UCSD-AML1 (cell line): ENCODE measurements at regions not wholly inside any gene's neighbourhood (a gene's known extent, or its start where the extent isn't known, plus 50 kb on each side); places are given as distances from the start of the nearest gene placed in this dataset.
A peak's percentile ranks its signal among the peaks of the same experiment; 100 is the strongest.

ENCODE experiments used
- DNase-seq: peaks from one replicate; lab custom pipeline; 2025; ENCODE audit not compliant: unreplicated experiment; lab: John Stamatoyannopoulos, UW

DNA sequence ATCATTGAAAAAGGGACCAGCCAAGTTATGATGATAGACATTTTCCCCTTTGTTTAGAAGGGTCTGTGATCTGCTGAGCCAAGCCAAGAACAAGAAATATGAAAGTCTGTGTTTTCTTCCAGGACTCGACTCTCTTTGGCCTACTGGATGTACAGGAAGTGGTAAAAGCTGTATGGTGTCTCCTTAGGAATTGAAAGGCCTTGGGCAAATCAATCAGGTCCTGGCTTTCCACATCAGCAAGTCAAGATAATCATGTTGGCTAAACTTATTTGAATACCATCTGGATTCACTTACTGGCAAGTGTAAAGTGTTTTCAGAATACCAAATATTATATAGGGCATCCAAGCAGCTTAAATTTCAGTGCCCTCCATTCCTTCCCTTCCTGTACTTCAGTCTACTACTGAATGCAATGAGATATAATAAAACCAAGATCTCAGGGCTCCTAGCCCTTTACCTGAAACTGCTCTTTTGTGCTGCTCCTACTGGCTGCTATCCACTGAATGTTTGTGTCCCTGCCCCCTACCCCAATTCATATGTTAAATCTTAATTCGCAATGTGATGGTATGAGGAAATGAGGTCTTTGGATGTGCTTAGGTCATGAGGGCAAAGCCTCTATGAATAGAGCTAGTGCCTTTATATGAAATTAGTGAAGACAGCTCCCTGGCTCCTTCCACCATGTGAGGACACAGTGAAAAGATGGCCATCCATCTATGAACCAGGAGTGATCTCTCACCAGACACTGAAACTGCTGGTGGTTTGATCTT, 578.0 kb downstream of the SPRY1 start:
- DNase-seq = no peak

DNA sequence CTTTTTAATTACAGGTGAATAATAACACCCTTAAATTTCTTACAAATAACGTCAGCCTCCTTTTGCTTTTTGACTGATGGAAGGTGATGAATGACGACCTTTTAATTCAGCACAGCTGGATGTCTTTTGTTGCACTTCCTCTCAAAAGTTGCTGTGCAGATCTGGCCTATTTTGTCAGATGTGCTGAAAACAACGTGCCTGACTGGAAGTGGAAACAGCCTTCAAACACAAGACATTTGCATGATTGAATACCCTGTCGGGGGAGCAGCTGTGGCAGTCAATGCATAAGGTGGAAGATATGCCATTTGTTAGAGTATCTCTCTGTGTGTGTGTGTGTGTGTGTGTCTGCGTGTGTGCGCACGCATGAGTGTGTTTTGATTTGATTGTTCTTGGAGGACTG, 579.7 kb downstream of the SPRY1 start:
- DNase-seq = peak; percentile 23

DNA sequence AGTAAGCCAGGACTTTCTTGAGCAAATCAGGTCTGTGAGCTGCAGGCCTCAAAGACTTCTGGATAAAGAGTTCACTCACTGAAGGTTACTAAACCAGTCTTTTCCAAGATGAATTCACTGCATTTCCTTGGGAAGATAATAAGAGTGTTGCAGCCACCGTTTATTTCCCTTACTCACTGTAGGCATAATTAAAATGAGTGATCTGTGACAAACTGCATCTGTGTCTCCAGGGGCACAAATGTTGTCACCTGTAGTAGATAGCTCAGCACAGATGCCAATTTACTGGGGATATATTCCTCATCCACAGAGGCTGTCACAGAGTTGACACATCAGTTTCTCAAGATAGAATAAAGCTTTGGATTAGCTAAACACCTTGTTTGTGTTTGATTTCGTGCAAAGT, 580.2 kb downstream of the SPRY1 start:
- no peak for DNase-seq

DNA sequence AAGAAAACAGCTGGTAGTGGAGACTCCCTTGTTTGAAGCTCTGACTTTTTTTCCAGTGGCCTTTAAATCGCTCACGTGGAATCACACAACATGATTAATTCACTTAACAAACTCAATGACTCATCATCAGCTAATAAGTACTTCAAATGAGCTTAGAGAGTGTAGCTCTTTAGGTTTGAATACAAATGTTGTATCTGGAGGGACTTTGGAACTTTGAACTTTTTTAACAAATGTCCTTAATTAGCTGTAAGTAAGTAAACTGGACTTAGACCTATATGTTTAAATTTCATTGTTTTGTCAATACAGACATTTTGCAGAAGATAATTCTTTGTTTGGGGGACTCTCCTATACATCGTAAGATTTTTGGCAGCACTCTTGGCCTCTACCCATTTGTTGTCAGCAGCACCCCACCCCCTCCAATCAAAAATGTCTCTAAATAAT, 581.1 kb downstream of the SPRY1 start:
- no peak for DNase-seq

DNA sequence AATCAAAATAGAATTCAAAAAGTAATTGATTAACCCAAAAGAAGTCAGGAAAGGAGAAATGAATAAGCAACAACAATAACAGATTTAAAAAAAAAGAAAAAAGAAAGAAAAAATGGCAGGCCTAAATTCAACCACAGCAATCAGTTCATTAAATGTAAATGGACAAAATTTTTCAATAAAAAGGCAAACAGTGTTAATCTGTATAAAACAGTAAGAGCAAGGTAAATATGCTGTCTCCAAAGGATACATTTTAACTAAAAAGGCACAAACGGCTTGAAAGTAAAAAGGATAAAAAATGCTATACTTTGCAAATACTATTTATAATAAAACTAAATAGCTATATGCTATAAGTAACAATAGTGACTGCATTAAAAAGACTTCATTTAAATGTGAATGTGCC, 582.0 kb downstream of the SPRY1 start:
- DNase-seq = no peak

DNA sequence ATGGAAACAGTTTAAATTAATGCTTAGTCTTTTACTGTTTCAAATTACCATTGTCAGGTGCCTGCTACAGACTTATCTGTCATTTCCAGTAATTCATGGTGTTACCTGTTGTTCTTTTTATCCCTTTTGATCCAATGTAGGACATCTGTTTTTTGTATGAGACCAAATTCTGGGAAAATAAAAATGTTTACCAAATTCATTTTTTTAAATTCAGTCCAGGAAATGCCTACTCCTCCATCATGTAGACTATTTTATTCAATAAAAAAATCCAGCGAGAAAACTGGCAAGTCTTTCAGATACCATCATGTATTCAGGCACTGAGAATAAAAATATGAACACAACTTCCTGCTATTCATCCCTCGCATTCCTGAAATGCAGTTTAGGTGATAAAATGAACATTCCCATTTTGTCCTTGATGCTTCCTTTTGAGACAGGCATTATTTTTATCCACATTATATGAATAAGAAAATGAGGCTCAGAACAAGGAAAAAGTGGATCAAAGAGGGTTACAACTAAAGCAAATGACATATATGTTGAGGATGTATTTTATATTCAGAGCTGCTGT, 584.2 kb downstream of the SPRY1 start:
- no peak for DNase-seq

DNA sequence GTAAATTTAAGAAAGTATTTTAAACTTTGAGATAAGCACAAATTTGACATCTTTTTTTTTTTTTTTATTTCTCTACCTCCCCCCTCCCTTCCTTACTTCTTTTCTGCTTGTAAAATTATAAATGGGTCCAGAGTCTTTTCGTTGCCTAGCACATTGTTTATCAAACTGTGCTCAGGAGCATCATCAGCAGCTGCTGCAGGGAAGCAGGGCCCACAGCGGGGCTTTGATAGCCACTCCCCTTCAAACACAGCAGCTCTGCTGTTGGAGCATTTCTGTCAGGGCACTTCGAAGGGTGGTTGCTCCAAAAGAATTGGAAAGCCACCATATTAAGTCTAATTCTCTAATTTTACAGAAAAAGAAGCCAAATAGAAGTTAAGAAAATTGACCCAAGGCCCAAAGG, 588.3 kb downstream of the SPRY1 start:
- DNase-seq = no peak

DNA sequence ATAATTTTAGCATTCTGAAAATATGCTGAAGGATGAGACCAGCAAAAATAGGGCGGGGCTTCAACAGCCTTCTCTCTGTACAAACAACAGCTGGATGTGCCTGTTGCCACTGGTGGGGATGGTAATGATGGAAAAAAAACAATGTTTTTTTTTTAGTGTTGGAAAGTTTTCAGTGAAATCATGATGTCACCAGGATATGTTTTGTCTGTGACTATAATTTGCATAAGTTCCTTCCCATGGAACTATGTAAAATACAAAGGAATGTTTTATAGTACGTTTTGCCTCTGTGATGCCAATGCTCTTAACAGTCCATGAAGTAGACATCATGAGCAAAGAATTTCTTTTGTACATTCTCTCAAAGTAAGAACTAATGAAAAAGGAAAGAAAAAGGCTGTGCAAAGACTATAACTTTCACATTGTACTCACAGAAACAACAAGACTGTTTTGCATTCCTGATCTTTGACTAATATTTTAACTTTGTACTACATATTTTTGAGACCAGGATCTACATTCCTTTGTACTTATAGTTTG, 589.7 kb downstream of the SPRY1 start:
- DNase-seq = no peak

DNA sequence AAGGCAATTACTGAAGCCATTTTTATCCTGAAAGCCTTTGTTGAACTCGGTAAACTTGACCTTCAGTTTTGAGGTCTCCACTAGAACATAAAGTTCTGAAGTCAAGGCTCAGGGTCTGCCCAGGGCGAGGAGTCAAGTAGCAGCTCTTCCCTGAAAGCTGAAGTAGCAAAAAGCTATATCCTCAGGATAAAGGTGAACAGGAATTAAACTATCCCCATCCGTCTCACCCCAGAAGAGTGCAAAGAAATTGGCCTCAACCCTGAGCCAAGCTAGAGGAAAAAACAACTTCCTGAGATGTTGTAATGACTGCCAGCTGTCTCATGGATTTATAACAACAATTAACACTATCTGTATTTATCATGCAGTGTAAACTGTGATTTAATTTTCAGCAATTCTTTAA, 590.8 kb downstream of the SPRY1 start:
- no peak for DNase-seq

DNA sequence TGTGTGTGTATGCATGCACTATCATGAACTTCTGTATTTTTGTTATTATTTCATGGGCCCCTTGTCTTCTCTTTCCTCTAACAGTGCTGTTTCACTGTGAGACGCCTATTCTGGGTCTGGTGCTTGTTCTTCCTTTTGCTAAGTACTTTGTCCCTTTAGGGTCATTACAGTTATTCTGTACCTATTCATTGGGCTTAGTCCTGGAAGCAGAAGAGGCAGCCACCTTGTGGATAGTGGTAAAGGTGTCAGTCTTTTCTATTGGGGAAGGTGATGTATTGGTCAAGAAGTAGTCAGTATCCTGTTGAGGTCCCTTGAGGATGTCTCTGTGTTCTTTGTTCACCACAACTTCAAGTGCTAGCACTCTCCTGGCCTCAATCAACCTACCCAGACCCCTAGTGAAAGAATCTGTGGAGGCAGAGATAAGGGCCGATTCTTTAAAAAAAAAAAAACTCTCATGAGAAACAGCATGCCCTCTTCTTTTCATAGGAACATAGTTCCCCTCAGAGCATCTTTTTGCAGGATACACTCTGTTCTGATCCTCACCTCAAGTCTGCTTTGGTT, 593.8 kb downstream of the SPRY1 start:
- DNase-seq = no peak

DNA sequence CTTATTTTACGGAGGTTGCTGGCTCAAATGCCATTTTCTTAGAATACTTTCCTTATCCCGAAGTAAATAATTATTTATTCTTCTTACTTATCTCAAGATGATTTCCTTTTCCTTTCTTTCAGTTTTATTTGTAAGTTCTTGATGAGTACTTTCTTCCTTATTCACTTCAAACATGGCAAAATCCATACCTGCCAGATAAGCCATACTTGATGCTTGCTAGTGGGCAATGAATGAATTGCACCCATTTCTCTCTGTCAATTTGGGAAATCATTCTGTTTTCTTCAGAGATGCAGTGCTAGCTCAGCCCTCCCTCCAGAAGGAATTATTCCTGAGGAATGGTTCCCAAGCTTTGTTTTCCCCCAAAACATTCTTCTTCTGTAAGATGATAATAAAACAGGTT, 598.3 kb downstream of the SPRY1 start:
- DNase-seq = no peak

DNA sequence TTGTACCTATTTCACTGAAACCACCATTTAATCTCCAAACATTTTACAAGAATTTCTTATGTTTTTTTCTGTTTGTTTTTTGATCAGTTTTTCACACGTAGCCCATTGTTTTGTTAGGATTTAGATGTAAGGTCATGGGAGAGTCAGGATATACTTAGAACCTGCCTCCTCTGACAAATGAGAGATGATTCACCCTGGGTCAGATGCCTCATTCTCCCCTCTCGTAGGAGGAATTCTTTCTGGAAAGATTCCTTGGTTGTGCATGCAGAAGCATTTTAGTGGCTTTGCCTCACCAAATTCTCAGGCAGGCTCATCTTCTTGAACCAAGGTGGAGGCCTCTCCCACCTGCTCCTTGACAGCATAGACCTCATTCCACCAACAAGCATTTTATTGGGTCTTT, 599.3 kb downstream of the SPRY1 start:
- DNase-seq = no peak

DNA sequence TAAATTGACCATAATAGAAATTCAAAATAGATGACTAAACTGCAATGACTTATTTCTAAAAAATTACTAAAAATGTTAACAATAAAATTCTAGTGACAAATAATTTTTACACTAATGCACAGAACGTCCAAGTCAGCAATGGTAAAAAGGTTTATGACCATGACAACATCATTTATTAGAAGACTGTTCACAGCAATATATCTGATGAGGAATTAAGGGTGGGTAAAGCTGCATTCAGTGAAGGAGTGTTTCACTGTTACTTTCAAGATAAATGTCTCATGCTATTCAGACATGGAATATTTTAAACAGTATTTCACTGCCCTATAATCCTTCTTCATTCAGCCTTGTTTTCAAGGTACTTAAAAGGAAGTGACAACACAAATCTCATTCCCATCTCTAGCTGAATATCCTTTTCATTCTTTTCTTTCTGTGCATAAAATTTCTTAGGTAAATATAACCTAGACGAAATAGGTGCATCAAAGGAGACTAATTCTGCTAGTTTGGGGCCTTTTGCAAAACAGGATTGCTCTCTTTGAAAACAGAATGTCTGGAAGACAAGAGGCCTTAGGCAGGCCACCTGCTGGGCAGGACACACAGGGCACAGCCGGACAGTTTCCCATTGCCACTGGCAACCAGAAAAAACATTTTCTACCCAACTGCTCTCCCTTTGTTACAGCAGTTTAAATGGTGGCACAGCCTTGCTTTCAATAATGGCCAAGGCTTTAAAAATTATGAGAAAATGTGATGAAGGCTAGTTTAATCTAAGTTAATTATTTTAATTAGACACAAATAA, 600.3 kb downstream of the SPRY1 start:
- no peak for DNase-seq

DNA sequence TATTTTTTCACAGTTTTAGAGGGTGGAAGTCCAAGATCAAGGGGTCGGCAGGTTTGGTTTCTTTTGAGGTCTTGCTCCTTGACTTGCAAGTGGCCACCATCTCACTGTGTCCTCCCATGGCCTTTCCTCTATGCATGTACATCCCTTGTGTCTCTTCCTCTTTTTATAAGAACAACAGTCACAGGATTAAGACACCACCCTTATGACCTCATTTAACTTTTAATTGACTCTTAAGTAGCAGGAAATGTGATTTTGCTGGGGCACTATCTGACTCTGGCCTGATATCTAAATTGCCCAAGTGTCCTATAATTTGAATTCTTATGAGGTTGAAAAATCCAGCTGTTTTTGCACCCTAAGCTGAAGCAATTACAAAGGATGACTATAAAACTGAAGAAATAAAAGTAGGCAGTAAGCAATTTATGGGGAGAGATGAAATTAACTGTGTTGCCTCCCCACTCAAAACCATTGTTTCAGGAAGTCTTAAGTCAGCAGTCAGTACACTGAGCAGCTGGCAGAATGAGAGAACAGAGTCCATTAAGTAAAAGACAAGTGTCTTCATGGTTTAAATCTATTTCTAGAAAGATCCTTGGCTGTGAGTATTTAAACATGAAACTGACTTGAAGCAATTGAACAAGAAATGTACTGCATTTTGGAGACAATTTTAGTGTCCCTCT, 601.3 kb downstream of the SPRY1 start:
- DNase-seq = no peak

DNA sequence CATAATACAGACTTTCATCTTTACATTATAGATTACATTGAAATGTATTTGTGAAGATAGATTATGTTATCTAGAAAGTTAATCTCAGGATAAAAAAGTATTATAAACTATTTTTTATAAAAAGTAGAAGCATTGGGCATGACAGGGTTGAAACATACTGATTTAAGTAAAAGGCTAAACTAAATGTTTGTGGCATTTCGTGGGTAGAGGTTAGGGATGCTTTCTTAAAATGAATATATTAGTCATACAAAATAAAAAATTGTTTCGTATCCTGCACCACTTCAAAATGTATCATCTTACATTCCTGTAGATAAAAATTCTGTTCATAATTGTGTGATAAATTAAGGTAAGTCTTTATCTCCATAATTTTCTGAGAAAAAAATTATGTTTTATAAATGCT, 603.6 kb downstream of the SPRY1 start:
- no peak for DNase-seq

DNA sequence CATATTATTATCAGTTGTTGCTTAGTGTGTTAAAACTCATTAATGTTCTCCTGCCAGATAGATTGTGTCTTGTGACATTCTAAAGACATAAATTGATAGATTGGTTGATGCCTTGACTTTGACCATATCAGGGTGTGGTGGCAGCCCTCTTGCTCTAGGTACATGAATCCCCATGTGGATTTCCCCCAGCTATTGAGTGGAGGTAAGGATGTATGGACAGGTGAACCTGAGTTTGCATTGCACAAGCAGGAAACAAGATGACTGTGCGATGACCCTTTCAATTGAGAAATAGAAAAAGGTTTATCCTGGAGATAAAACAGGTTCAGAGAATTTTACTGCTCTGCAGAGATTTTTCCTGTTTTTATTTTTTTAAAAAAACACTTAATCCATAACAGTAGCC, 619.2 kb downstream of the SPRY1 start:
- DNase-seq = no peak

DNA sequence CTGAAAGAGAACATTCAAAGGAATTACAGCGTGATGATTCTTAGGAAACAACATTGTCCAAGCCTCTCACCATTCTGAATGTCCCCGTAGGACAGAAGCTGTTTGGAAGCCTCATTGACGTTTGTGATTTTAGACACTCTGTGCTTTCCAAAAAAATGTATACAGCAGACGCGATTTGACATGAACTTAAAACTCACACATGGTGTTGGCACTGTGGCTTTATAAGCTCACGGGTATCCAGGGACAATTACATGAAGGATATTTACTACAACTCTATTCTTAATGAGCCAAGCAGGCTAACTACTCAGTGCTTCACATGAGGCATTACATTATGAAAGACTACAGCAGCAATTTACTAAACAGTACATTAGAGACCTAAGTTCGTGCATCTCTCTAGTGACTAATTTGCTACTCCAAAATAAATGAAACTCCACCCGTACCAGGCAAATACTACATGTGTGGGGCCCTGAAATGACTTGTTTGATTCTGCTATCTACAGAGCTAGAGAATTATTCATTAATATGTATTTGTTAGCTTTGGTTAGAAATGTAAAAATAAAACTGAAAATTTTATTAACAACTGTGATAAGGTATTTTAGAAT, 620.7 kb downstream of the SPRY1 start:
- DNase-seq = no peak

DNA sequence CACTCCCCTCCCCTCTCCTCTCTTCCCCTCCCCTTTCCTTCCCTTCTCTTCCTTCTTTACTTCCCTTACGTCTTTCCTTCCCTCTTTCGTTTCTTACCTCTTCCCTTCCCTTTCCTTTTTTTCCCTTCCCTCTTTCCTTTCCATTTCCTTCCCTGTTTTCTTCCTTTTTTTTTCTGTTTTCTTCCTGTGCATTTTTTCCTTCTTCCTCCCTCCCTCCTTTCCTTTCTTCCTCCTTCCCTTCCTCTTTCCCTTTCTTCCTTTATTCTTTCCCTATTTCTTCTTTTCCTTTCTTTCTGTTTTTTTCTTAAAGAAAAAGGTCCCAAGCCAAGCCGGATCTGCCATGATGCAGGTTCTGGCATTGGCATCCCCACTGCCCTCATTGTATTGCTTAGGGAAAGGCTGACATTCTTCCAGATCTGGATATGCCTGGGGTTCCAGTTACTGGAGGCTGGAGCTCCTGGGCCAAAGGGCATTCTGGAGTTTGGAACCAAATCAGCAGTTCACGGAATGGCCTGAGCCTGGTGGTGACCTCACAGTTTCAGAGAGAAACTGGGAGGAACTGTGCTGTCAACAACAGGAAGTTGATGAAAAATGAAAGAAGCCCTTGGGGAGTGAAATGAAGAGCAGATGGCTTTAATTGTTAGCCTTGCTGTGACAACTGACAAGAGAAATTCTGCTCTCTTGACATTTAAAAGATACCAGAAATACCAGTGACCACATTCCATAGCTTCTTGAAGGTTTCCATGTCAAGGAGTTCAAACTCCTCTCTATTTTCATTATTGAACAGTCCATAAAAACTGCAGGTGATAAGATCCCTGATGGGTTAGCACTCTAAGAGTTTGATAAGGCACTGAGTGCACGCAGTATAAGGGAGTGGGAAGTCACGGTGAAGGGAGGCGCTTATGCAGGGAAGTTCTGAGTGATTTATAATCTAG, 622.1 kb downstream of the SPRY1 start:
- peak; percentile 46 for DNase-seq

DNA sequence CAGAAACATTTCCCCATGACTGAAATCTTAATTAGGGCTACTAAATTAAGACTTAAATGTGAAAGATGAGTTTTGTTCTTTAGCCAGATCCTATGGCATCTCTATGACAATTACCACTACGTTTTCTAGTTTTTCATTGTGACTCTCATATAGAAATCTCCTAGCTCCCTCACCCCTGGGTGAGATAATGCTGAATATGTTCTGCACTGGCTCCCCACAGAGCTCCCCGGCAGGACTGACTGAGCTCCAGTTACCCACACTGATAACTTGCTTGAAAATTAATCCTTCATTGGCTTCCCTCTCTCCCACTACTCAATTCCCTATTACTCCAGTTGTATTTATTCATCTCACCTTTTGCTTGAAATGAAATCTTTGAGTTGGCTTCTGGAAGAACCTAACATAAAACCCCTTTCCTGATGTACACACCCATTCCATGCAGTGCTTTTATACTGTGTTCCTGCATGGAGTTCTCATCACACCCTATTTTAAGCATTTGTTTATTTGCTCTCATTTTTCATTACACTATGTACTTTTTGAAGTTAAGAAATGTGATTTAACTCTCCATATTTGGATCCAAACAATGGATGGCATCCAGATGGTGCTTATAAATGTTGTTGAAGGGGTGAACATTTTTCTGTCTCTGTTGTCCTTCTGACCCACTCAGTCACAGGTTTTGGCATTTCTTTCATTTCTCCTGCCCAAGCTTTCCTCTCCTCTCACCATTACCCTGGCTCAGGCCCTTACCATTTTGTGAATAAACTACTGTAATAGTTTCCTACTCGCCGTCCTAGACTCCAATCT, 623.4 kb downstream of the SPRY1 start:
- no peak for DNase-seq
